WERI-Rb-1 (cell line): ENCODE measurements at regions not wholly inside any gene's neighbourhood (a gene's known extent, or its start where the extent isn't known, plus 50 kb on each side); places are given as distances from the start of the nearest gene placed in this dataset.

Experiments used
- DNase-seq: peaks from one replicate; pipeline ENCODE4 v3.0.0-alpha.2; 2020
- H3K27ac ChIP-seq: fragments of 250-450 bp; sonication (Bioruptor Pico); 2 replicates; pipeline ENCODE4 v1.5.1; 2020; ENCODE audit warnings: mild to moderate bottlenecking, moderate library complexity
- H3K27me3 ChIP-seq: fragments of 250-450 bp; sonication (Bioruptor Pico); 2 replicates; pipeline ENCODE4 v1.5.1; 2021; ENCODE audit warnings: mild to moderate bottlenecking, low read depth, moderate library complexity; ENCODE audit not compliant: insufficient read depth, severe bottlenecking
- H3K36me3 ChIP-seq: fragments of 250-450 bp; sonication (Bioruptor Pico); 2 replicates; pipeline ENCODE4 v1.5.1; 2020; ENCODE audit warnings: mild to moderate bottlenecking, moderate library complexity
- H3K4me3 ChIP-seq: 2 replicates; pipeline ENCODE4 v1.5.1; 2011; ENCODE audit warnings: low read depth, mild to moderate bottlenecking, control low read depth, low read length
- H3K9me3 ChIP-seq: fragments of 250-450 bp; sonication (Bioruptor Pico); 2 replicates; pipeline ENCODE4 v1.5.1; 2021; ENCODE audit warnings: mild to moderate bottlenecking, moderate library complexity; ENCODE audit not compliant: severe bottlenecking
- TF ChIP-seq, protein P1 (sequence below): IDR thresholded peaks from 2 replicates; pipeline ENCODE4 v1.5.1; 2011; ENCODE audit warnings: low read depth, mild to moderate bottlenecking, control low read depth, inconsistent platforms, low read length

DNA sequence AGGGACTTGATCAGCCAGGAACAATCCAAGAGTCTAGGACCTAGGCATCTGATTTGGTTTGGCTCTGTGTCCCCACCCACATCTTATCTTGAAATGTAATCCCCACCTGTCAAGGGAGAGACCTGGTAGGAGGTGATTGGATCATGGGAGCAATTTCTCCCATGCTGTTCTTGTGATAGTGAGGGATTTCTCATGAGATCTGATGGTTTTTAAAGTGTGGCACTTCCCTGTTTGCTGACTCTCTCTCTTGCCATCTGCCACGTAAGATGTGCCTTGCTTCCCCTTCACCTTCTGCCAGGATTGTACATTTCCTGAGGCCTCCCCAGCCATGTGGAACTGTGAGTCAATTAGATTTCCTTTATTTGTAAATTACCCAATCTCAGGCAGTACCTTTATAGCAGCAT is 201.7 kb upstream of the ACTBL2 start:
- no peaks in the 10 kb centered on the region for H3K27me3 ChIP-seq
- H3K9me3 ChIP-seq, result no peaks in the 10 kb centered on the region
- TF ChIP-seq, protein P1, sequence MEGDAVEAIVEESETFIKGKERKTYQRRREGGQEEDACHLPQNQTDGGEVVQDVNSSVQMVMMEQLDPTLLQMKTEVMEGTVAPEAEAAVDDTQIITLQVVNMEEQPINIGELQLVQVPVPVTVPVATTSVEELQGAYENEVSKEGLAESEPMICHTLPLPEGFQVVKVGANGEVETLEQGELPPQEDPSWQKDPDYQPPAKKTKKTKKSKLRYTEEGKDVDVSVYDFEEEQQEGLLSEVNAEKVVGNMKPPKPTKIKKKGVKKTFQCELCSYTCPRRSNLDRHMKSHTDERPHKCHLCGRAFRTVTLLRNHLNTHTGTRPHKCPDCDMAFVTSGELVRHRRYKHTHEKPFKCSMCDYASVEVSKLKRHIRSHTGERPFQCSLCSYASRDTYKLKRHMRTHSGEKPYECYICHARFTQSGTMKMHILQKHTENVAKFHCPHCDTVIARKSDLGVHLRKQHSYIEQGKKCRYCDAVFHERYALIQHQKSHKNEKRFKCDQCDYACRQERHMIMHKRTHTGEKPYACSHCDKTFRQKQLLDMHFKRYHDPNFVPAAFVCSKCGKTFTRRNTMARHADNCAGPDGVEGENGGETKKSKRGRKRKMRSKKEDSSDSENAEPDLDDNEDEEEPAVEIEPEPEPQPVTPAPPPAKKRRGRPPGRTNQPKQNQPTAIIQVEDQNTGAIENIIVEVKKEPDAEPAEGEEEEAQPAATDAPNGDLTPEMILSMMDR, result no peak
- peak; percentile 62 for DNase-seq
- H3K27ac ChIP-seq, result peak overlapping the region; percentile 27
- H3K4me3 ChIP-seq, result no peak overlapping the region
- no peaks in the 10 kb centered on the region for H3K36me3 ChIP-seq

DNA sequence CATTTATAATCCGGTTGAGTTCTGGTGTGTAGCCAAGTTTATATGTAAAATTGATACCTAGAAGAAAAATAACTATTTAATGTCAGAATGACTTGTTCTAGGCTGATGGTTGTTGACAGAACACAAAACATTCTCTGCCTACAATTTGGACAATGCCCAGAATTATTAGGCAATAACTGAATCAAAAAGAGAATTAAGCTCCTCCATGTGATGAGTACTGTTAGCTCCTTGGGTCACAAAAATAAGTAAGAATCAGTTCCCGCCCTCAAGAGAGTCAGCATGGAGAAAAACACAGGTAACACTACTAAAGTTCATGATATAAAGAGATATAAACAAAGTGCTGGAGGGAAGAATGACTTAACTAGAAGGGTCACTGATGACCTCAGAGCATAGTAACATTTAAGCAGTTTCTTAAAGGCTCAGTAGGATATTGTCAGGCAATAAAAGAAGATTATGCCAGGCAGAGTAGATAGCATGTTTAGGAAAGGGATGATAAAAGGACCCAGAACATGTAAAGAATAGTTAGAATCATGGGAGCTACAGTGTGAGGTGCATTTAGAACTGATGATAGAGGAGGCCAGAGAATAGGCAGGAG is 200.5 kb upstream of the ACTBL2 start:
- Histone ChIP-seq H3K4me3 (no peak overlapping the region), H3K27ac (no peak overlapping the region), H3K9me3 (no peaks in the 10 kb centered on the region), H3K27me3 (no peaks in the 10 kb centered on the region), H3K36me3 (no peaks in the 10 kb centered on the region)
- DNase-seq, result no peak
- TF ChIP-seq, protein P1, result no peak

DNA sequence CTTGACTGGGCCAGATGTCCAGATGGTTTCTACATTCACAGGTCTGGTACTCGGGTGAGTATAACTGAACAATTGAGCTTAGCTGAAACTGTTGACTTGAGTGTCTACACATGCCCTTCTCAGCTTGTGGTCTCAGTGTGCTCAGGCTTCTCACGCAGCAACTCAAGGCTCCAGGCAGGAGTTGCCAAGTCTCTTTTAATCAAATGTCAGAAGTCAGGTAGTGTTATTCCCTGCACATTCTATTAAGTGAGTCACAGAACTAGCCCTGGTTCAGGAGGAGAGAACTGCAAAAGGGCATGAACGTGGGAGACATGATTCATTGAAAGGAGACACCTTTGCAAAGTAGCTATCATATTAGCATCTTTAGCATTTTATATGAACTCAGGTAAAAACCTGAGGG is 199.3 kb upstream of the ACTBL2 start:
- DNase-seq, result no peak
- H3K36me3 ChIP-seq, result no peaks in the 10 kb centered on the region
- TF ChIP-seq, protein P1, result no peak
- H3K9me3 ChIP-seq, result no peaks in the 10 kb centered on the region
- no peak overlapping the region for H3K4me3 ChIP-seq
- H3K27me3 ChIP-seq, result no peaks in the 10 kb centered on the region
- H3K27ac ChIP-seq, result no peak overlapping the region

DNA sequence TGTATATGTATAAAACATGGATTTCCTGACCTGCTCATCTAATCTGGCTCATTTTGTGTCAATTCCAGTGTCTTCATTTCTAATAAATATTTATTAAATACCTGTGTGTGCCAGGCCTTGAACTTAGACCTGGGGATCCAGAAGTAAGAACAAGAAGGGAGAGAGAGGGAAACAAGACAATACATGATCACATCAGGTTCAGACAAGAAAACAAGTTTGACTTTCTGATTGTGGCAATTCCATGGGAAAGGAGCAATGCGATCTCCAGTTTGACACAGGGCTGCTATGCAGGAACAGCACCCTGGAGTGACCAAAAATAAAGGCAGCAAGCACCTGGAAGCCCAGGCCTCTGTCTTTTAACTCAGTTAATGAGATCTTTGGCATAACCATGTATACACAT is 198.1 kb upstream of the ACTBL2 start:
- Histone ChIP-seq H3K27me3 (no peaks in the 10 kb centered on the region), H3K36me3 (no peaks in the 10 kb centered on the region), H3K9me3 (no peaks in the 10 kb centered on the region), H3K27ac (no peak overlapping the region), H3K4me3 (no peak overlapping the region)
- TF ChIP-seq, protein P1, result no peak
- no peak for DNase-seq

DNA sequence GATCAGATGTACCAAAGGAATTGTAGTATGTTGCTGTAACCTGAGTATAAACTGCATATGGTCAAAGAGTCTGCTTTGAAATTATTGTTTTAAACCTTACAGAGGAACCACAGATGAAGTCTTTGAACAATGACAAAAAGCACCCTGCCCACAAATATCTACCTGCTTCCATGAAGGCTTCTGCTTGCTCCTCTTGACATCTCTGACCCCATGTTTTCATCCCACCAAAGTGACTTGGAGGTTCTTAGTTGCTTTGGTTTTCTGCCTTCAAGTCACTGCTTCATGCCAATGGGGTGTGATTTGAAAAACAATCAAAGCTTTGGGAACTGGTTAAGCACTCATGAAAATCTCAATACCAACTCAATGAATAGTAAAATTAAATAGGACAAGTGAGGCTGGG is 194.6 kb upstream of the ACTBL2 start:
- DNase-seq, result no peak

More for the DNA sequence above, 194.6 kb upstream of the ACTBL2 start:
- H3K27me3 ChIP-seq, result no peaks in the 10 kb centered on the region
- H3K36me3 ChIP-seq, result no peaks in the 10 kb centered on the region
- H3K4me3 ChIP-seq, result no peak overlapping the region
- no peaks in the 10 kb centered on the region for H3K9me3 ChIP-seq
- TF ChIP-seq, protein P1, result no peak
- H3K27ac ChIP-seq, result no peak overlapping the region
